ENCODE measurements at regions not wholly inside any gene's neighbourhood (a gene's known extent, or its start where the extent isn't known, plus 50 kb on each side); places are given as distances from the start of the nearest gene placed in this dataset.

DNA sequence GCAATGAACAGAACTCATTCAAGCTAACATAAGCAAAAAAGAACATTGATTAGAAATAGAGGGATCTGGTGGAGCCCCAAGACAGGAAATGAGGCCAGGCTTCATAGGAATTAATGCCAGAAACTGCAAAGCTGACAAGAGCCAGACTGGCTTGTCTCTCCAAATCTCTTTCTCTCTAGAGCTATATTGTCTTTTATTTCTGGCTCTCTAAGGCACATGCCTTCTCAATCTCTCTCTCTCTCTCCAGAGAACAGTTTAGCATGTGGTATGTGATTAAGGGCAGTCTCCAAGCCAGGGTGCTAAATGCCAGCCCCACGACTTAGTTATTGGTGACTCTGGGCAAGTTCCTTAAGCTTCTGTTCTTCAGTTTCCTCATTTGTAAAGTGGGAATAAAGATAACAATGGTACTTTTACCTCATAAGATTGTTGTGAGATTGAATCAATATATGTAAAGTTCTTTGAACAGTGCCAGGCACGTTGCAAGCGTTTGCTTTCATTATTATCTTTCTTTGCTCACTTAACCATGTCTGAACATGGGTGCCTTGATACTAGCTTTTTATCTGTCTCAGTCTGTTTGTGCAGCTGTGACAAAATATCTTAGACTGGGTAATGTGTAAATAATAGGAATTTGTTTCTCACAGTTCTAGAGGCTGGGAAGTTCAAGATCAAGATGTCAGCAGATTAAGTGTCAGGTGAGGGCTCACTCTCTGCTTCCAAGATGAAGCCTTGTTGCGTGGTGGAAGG is 123.2 kb downstream of the BDH1 start:
- TF ChIP-seq, protein P1, sequence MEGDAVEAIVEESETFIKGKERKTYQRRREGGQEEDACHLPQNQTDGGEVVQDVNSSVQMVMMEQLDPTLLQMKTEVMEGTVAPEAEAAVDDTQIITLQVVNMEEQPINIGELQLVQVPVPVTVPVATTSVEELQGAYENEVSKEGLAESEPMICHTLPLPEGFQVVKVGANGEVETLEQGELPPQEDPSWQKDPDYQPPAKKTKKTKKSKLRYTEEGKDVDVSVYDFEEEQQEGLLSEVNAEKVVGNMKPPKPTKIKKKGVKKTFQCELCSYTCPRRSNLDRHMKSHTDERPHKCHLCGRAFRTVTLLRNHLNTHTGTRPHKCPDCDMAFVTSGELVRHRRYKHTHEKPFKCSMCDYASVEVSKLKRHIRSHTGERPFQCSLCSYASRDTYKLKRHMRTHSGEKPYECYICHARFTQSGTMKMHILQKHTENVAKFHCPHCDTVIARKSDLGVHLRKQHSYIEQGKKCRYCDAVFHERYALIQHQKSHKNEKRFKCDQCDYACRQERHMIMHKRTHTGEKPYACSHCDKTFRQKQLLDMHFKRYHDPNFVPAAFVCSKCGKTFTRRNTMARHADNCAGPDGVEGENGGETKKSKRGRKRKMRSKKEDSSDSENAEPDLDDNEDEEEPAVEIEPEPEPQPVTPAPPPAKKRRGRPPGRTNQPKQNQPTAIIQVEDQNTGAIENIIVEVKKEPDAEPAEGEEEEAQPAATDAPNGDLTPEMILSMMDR (IDR thresholded peaks at IDR 0.05): no peak
- no peak for TF ChIP-seq EZH2 (IDR thresholded peaks at IDR 0.05)

All from neural progenitor cell (in vitro differentiated cells).